ENCODE measurements at regions not wholly inside any gene's neighbourhood (a gene's known extent, or its start where the extent isn't known, plus 50 kb on each side); places are given as distances from the start of the nearest gene placed in this dataset.
"Not testable (repeated sequence)": the region's sequence is repeated elsewhere in the genome, so short reads cannot be mapped to it uniquely, and the experiment has no call there.

DNA sequence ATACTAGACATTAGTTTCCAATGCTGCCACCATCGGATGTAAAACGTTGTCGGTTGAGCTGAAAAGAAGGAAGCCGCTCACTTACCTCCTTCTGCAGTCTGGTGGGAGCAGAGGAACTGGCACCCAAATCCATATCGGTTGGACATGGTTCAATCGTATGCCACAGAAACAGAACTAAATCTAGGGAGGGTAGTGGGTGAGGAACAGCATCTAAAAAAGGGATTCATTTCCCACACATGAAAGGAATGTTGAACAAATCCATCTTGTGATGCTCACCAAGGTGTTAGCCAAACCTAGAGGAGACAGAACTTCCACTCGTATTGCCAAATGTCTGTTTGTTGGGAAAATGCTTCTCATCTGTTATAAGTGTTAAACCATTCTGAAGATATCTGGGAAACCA lies 532.7 kb downstream of the NLGN4X start:
- DNase-seq = no peak

DNA sequence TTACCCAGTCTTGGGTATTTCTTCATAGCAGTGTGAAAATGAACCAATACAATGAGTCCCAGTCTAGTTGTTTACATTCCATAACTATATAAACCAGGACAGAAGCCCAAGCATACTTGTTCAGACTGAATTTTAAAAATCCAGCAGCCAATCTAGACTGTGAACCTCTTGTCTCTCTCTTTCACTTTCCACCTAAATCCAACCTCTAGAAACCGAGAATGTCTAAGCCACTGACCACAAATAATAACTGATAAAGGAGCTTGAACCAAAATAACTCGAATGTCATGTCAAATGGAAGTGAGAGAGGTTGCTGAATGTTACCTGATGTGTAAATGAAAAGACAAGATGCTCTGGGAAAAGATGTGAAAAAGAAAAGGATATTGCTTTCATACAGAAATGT lies 544.7 kb downstream of the NLGN4X start:
- DNase-seq = no peak

DNA sequence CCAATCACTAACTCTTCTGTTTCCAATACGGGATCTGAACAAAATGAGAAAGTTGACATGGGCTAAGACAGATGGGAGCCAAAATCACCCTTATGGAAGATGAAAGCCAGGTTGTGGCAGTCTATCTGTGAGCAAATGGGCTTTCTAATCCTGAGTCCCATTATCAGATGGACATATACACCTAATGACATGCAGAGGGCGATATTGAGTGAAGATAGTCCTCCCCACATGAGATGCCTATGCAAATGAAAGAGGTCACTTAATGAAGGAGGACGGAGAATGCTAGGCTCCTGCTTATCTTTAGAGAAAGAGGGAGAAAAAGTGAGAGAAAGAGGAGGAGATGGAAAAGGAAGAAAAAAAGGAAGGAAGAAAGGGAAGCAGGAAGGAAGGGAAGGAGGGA lies 547.5 kb downstream of the NLGN4X start:
- no peak for DNase-seq

DNA sequence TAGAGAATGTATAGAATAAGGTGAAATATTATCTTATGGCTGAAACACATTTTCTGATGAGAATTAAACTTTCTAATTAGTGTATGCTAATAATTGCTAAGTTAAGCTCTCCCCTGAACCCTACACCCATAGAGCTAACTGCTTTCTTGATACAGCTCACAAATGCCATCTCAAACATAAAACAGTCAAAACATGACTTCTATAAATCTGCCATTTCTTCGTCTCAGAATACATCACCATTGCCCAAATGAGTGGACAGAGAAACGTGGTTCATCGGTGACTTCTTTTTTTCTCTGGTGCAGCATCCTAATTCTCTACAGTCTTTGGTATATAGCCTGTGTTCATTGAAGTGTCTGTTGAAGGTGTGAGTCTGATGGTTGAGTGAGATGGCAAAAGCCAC lies 554.6 kb downstream of the NLGN4X start:
- no peak for DNase-seq

DNA sequence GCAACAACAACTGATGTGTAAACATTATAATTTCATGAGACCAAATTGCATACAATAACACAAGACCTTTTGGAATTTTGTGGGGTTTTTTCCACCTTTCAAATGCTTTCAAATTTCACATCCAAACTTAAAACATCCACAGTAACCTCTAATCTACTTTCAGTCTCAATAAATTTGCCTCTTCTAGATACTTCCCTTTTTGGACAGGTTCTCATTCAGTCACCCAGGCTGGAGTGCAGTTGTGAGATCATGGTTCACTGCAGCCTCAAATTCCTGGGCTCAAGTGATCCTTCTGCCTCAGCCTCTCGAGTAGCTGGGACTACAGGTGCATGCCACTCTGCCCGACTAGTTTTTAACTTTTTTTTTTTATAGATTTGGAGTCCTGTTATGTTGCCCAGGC lies 556.6 kb downstream of the NLGN4X start:
- DNase-seq = no peak

DNA sequence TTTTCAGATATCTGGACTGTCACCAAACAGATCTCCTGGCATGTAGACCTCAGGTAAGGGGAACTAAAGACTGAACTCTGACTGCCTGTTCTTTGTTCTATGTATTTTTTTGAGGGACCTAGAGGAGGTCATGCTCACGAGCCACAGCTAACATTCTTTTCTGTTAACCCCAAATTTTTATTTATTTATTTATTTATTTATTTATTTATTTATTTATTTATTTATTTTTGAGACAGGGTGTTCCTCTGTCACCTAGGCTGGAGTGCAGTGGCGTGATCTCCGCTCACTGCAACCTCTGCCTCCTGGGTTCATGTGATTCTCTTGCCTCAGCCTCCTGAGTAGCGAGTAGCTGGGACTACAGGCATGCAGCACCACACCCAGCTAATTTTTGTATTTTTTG lies 562.0 kb downstream of the NLGN4X start:
- not testable (repeated sequence) for DNase-seq

DNA sequence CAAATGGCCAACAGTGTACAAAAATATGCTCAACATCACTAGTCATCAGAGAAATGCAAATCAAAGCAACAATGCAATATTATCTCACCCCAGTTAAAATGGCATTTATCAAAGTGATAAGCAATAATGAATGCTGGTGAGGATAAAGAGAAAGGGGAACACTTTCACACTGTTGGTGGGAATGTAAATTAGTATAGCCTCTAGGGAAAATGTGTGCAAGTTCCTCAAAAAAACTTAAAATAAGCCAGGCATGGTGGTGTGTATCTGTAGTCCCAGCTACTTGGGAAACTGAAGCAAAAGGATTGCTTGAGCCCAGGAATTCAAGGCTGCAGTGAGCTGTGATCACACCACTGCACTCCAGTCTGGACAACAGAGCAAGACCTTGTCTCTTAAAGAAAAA lies 572.1 kb downstream of the NLGN4X start:
- DNase-seq = no peak

DNA sequence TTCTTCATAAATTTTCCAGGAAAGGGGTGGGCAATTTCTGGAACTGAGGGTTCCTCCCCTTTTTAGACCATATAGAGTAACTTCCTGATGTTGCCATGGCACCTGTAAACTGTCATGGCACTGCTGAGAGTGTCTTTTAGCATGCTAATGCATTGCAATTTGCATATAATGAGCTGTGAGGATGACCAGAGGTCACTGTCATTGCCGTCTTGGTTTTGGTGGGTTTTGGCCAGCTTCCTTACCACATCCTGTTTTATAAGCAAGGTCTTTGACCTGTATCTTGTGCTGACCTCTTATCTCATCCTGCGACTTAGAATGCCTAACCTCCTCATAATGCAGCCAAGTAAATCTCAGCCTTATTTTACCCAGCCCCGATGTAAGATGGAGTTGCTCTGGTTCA lies 577.8 kb downstream of the NLGN4X start:
- no peak for DNase-seq

DNA sequence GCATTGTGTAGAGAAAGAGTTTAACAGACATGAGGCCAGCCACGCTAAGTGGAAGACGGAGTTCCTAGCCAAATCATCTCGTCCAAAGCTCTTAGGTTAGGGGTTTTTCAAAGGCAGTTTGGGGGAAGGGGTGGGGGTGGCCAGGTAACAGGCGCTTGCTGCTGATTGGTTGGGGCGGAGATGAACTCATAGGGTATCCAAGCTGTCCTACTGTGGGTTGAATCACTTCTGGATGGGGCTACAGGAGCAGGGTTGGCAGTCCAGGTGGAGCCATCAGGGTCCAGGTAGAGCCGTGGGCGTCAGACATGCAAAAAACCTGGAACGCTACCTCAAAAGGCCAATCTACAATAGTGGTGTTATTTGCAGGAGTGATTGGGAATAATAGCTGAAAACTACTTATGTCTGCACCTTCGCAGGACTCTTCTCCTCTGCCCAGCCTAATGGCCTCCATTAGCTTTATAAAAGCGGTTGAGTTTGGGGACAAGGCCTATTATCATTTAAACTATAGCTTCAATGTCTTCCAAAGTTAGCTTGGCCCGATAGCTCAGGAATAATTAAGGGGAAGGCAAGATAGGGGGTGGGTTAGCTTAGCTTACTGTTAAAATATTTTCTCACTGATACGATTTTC lies 579.6 kb downstream of the NLGN4X start:
- DNase-seq = no peak

DNA sequence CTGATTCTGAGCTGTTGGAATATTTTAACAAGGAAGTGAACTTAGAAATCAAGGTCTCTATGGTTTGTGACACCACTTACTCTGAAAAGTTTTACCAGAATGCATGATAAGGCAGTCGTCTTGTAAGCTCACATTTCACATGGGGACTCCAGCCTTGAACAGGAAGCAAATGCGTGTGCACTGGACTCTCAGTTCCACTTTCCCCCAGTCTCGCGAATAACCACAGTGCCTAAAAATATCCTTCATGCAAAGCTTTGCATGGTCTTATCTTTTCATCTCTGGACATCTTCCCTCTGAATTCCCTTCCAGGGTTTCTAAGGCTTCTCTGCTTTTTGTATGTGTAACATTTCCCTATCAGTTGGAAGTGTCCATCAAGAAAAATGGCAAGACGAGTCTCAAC lies 581.8 kb downstream of the NLGN4X start:
- DNase-seq = no peak

DNA sequence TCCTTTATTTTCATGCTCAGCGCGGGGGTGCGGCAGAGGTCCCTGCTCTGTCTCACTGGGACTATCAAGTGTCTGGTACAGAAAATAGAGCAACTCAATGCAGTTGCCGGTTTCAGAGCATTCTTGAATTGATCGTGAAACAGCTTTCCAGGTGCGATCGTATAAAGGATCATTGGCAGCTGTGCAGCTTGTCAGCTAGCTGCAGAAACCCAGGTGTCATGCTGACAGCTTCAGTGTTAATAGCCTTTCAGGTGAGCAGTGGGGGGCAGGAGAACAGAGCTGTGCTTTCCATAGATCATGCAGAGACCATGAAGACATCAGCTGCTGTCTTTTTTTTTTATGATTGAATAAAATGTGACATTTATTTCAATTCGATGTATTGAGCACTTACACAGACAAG lies 583.9 kb downstream of the NLGN4X start:
- no peak for DNase-seq

DNA sequence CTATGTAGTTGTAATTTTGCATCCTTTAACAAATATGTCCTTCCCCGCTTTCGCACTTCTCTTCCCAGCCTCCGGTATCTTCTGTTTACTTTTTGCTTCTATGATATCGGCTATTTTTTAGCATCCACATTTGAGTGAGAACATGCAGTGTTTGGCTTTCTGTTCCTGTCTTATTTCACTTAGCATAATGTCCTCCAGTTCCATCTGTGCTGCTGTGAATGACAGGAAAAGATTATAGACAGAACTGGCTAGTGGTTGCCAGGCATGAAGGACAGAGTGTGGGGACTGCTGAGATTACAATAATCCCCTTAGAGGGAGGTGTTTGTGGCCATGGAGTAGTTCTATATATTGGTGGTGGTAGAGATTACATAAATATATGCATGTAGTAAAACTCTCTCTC lies 588.6 kb downstream of the NLGN4X start:
- DNase-seq = no peak

DNA sequence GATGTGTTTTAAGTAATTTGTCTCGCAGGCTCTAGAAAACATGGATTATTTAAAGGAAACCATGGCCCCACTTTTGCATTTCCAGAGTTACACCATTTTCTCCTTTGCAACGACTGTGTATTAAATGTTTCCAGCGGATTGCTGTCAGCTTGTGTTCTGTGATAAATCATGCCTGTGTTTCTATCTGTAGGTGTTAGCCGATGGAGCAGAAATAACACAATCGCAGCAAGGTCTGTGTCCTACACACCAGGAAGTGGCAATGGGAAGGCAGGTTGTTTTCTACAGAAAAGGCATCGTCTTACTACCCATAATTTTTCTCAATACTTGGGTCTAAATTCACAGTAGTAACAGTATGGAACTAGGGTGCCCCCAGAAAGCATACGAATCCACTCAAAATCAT lies 590.1 kb downstream of the NLGN4X start:
- no peak for DNase-seq

DNA sequence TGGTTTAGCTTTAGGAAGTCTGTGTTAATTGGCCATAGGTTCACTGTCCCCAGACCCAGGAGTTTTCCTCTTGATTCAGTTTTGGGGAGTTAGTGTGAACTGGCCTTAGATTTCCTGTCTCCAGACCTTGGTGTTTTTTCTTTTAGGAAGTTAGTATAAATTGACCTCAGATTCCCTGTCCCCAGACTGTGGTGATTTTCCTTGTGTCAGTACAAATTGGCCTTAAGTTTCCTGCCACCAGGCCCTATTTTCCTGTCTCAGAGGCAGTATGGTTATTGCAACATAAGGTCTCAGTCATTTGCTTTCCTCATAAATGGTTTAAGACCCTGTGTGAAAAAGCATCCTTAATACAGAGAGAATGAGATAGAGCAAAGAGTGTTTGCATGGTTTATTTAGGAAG lies 595.8 kb downstream of the NLGN4X start:
- DNase-seq = no peak

DNA sequence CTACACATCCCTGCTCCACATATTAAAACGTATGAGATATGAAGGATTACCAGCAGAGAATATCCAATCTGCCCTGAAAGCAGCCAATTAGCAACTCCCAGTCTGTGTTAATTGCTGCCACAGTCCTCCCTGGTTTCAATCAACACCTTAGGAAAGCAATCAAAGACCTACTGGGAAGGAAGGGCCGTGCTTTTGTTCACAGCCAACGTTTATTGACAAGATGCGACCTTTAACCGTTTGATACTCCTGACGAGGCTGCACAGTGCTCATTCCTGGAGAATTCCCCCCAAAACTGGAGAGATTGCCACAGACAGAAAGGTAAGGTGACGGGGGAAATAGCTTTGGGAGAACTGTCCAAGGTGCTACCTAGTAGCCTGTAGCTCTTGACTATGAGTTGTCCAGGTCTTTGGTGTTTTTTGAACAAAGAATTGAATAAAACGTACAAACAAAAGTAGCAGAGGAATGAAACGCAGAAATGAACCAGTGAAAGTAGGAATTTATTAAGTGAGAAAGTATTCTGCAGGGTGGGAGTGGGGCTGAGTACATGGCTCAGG lies 596.5 kb downstream of the NLGN4X start:
- no peak for DNase-seq

DNA sequence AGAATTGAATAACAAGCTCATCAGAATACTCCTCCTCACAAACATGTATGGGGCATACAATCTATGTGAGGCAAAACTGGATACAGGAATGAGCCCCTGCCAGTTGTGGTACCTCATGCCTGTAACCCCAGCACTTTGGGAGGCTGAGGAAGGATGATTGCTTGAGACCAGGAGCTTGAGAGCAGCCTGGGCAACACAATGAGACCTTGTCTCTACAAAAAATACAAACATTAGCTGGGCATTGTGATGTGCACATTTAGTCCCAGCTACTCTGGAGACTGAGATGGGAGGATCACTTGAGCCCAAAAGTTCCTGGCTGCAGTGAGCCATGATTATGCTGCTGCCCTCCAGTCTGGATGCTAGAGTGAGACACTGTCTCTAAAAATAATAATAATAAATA lies 611.0 kb downstream of the NLGN4X start:
- no peak for DNase-seq

DNA sequence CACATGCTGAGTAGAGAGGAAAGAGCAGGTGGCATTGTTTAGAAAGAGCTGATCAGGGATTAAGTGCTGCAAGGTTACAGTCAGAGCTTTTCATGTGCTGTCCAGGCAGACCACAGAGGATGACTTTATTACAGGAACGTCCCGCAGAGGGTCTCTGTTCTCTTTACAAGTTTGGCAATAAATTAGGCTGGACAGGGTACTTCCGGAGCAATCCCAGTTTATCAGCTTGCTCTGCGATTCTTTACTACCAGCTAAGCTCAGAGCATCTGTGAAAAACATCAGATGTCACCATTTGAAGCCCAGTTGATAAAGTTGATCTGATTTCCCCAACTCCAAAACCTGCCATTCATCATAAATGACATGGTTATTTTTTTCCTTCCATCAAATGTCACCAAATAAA lies 633.1 kb downstream of the NLGN4X start:
- DNase-seq = no peak

DNA sequence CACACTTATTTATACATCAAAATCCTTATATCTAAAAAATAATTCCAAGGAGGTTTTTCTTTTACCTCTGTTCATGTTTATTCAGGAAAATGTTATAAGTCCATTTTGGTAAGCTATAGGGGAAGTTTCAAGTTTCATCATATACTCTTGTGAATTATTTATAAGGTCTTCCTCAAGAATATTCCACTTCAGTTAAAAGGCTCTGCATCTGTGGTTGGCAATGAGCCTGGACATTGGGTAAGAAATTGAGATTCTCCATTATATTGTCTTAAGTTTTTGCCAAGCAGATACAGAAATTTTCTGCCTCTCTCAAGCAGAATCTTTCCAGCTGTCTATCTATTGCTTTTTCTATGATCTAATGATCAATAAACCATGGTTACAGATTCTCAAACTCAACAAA lies 641.9 kb downstream of the NLGN4X start:
- no peak for DNase-seq

DNA sequence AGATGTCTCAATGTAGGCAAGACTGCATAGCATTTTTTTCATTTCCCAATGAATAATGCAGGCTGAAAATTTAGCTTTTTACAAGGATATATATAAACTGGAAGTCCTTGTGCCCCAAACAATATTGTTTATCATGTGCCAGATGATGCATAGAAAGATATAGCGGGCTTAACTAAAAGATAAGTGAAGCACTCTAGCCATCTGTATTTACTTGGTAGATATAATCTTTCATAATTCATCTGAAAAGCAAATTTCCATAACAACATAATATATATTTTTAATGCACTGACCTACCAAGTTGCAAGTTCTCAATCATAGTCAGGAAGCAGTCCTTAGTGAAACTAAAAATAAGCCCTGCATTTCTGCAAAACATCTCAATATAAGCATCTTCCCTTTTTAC lies 653.3 kb downstream of the NLGN4X start:
- no peak for DNase-seq

DNA sequence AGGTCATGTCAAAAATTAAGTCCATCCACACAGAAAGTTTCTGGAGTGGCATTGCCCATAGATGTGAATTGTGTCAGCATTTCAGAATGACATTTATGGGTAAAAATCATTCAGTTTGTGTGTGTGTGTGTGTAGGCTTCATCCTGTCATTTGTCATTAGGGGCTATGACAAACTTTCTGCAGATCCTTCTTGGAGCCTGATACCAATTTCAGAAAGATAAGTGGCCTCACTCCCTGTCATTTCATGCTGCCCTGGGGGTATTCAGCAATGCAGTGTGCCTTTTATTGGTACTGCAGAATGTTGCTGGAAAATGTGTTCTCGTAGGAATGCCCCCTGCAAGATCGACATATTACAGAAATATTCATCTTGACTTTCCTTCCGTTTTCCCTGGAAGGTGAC lies 659.7 kb downstream of the NLGN4X start:
- DNase-seq = no peak

DNA sequence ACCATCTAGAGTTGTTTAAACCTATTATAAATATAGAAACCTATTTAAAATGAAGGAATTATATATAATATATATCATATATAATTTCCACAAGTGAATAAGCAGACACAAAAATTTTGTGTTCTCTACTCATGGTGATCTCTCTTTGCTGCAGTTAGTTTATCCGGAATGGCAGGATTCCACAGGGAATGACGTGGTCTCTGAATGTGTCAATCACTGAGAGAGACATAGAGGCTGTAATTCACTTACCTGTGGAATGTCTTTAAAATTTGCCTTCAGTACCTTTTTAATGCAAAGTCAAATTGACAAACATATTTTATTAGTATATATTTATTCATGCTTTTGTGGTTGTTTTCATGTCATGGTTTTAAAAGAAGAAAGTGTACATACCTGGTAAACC lies 669.3 kb downstream of the NLGN4X start:
- DNase-seq = no peak

DNA sequence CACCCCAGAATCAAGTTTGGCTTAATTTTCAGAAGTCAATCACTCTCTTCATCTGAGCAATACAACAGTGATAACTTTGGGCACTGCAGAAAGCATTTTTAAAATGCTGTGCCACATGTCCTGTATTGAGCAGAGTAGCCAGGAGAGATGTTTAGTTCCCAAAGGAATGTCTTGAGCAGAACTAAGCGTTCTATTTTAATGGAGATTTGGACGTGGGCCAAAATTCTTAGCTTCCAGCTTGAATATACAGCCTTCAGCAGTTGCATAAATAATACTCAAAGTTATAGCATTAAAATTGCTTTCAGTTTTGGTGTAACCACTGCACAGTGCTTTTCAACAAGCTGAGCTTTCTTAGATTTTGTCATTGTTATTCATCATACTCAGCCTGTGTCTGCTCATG lies 679.2 kb downstream of the NLGN4X start:
- no peak for DNase-seq

DNA sequence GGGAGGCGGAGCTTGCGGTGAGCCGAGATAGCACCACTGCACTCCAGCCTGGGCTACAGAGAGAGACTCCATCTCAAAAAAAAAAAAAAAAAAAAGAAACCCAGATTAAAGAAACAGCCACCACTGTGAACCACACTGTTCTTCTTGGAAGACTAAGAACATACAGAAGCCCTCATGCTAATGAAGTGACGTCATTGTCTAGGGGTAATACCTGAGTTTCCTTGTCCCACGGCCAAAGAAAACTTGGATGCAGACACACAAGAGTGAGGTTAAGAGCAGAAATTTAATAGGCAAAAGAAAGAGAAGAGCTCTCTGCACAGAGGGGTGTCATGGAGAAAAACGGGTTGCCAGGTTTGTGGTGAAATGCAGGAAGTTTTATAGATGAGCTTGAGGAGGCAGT lies 691.6 kb downstream of the NLGN4X start:
- no peak for DNase-seq

DNA sequence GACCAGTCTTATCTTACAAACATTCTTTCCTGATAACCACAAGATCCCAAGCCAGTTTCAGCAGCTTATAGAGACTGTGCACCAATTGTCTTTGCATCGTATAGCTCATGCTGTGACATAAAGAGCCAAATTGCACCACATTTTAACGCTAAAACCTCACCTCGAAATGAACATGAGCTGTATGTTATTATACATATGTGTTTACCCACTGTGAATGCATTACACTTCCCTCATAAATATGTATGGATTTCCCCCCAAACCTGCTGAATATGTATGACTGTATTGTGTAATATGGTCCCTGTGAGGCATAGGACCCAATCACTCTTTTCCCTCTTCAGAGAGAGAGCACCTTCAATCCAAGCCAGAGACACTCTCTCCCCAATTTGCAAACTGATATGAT lies 692.4 kb downstream of the NLGN4X start:
- no peak for DNase-seq

DNA sequence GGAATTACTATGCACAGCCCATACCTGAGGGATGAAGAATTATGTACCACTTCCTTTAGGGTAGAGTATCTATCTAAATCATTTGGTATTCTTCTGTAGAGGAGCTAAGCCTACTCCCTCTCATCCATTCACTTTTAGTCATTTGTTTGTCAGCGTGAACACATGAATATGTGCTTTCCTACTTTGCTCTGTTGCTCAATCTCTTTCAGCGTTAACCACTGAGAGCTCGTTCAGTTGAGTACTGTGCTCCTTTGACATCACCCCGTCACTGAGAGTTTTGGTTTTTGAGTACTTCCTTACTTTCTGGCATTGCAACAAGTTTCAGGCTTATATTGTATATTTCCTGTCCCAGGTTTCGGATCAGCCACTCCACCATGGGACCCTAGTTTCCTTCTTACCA lies 700.6 kb downstream of the NLGN4X start:
- no peak for DNase-seq

DNA sequence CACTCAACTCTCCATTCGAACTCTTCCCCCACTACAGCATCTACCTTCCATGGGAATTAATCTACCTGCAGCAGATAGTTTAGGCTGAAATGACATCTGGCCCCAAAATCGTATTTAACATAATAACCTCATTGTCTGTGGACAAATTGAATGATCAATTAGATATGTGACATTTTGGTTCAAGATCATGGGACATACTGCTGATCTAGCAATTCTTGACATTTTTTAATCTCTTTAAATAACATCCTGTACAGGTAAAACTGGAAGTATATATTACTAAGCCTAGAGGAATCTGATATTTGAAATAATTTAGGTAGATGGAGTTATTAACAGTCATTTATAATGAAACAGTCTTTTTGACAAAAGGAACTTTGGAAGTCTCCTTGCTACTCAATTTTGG lies 702.5 kb downstream of the NLGN4X start:
- no peak for DNase-seq
